ENCODE measurements at regions not wholly inside any gene's neighbourhood (a gene's known extent, or its start where the extent isn't known, plus 50 kb on each side); places are given as distances from the start of the nearest gene placed in this dataset.
"Not testable (repeated sequence)": the region's sequence is repeated elsewhere in the genome, so short reads cannot be mapped to it uniquely, and the experiment has no call there.

DNA sequence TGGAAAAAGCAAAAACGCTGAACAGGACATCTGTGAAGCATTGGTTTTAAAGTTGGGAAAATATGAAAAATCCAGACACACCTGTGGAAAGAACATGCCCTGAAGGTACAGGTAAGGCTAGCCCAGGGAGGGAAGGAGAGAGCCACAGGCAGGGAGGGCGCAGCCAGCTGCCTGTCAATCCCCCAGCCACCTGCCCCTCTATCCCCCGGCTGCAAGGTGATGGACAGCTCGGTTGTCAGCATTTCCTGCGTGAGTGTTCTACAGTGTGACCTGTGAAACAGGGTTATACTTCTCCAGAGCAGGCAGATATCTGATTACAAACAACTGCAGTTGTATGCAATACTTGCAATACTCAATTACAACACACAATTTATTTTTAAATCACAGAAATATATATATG is 358.1 kb downstream of the SMOC2 start:
- DNase-seq, result no peak

DNA sequence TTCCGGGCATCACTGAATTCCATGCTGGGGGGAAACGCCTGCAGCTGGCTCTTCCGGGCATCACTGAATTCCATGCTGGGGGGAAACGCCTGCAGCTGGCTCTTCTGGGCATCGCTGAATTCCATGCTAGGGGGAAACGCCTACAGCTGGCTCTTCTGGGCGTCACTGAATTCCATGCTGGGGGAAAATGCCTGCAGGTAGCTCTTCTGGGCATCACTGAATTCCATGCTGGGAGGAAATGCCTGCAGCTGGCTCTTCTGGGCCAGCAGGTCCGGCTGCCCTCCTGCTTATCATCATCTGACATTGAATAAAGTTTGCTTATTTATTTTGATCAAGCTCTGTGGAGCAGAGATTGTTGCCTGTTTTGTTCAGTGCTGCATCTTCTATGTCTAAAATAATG is 355.1 kb downstream of the SMOC2 start:
- DNase-seq, result no peak

- DNase-seq, result not testable (repeated sequence)
Measured at GRCh38 chr6:168795611-168796010, 354.6 kb downstream of the SMOC2 start.

GRCh38 chr6:168794491-168794890 is 353.5 kb downstream of the SMOC2 start:
- no peak for DNase-seq

- DNase-seq, result no peak
Measured at GRCh38 chr6:168793649-168794048, 352.7 kb downstream of the SMOC2 start.

- no peak for DNase-seq
Measured at GRCh38 chr6:168791917-168792316, 350.9 kb downstream of the SMOC2 start.

DNA sequence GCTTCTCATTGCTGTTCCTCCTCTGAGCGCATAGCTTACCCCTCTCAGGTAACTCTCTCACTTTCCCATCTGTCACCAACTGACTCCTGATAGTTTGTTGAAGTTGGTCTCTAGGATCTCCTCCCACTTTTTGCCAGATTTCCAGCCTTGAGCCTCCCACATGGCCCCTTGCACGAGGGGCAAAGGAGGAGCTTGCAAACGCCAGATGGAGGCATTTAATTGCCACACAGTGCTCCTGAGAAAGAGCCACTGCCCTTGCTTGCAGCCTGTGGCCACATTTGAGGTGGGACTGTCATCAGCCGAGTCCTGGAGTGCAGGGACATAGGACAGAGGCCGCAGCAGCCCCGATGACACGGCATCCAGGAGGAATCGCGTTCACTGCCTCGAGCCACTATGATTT is 348.7 kb downstream of the SMOC2 start:
- no peak for DNase-seq

DNA sequence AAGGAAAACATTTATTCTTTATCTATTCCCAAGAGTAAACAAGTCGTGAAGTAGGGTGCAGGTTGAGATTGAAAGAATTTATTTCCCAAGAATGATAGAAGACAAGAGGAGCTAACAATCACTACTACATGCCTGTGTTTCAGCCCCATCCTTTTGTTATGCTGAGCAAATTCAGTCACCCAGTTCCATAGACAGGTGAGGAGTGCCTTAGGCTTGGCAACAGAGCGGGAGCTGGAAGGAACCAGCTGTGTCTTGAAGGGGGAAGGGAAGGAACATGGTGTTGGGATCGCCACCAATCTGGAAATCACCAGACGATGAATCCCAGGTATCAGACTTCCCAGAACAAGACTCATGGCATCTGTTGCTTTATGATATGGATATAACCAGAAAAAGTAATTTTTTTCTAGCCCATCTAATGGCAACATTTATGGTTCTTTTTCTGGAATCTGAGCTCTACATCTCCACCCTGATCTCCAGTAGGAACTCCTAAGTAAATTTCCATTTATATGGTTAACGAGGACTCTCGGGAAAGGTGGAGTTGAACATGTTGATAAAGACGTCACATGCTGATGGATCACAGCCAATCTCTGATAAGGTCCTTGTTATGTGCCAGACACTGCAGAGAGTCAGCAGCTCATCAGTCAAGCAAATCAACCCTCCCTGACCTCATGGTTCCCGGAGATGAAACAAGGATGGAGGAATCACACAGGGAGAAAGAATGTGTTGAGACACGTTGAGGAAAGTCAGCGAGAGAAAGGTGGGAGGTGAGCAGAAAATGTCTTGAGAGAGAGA is 344.9 kb downstream of the SMOC2 start:
- no peak for DNase-seq

DNA sequence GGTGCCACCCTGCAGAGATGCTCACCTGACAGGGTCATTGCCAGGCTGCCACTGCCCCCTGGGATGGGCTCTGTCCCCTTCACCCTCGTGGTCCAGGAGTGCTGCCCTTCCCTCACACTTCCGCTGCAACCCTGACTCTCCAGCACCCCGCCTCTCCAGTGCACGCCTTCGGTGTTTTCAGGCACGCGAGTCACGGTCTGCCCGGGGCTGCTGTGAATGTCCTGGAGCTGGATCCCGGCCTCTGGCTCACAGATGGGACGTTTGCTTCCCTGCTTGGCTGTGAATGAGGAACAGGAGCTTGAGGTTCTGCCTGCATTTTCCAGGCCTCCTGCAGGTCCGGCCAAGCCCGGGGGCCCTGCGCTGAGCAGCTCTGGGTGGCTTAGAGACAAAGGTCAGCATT is 343.4 kb downstream of the SMOC2 start:
- no peak for DNase-seq

DNA sequence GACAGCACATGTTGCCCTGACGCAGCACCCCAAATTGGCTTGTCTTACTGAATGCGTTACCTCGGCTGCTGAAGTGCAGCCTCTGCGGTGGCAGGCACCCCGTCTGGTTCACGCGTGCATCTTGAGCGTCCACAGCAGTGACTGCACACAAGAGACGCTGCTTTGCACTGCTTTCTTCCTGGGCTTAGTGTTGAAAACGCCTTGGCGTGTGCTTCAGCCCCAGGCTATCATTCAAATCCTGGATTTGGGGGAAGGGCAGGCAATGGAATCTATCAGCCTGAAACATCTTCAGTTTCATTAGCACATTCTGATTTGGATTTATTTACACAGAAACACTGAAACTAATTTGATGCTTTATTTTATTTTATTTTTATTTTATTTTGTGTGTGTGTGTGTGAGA is 342.7 kb downstream of the SMOC2 start:
- no peak for DNase-seq

GRCh38 chr6:168782187-168782751 is 341.3 kb downstream of the SMOC2 start:
- DNase-seq, result no peak

- DNase-seq, result no peak
Measured at GRCh38 chr6:168778201-168778600, 337.2 kb downstream of the SMOC2 start.

DNA sequence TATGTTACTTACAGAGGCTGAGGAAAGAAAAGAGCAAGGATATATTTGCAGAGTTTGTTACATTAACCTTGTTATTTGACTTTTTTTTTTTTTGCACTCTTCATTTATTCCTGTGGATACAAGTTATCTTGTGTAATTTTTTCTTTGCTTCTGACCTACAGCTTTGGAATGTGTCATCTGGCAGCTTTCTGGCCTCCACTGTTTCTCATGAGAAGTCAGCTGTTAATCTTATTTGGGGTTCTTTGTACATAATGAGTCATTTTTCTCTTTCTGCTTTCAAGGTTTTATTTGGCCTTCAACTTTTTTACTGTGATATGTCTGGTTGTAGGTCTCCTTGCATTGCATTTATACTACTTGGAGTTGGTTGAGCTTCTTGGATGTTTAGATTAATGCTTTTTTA is 333.4 kb downstream of the SMOC2 start:
- no peak for DNase-seq

DNA sequence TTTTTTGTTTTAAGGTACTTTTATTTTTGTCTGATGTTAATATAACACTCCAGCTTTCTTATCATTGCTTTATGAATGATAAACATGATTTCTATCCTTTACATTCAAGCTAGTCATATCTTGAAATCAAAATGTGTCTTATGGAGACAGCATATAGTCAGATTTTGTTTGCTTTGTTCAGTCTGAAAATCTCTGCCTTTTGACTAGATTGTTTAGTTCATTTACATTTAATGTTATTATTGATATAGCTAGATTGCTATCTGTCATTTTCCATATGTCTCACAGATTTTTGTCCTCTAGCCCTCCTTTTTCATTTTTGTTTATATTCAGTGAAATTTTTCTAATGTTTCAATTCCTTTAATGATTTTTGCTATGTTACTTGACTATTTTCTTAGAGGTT is 332.8 kb downstream of the SMOC2 start:
- DNase-seq, result no peak

- DNase-seq, result no peak
Measured at GRCh38 chr6:168765752-168766151, 324.8 kb downstream of the SMOC2 start.

GRCh38 chr6:168756009-168756634 is 315.1 kb downstream of the SMOC2 start:
- DNase-seq, result no peak

DNA sequence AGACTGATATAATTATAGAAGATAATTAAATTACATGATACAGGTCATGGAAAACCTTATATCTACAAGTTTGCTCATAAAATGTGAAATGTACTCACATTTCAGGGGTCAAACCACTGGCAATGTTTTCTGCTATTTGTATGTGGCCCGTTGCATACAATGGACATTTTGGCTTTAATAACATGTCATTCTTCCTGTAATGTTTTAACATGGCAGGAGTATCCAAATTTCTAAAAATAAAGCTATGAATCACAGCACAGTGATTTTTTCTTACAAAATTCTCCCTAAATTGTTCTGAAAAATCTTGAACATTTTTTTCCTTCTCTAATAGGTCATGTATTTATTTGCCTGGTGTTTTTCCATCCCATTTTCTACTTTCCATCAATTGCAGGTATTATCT is 305.7 kb downstream of the SMOC2 start:
- DNase-seq, result no peak

- DNase-seq, result no peak
Measured at GRCh38 chr6:168746013-168746412, 305.0 kb downstream of the SMOC2 start.

DNA sequence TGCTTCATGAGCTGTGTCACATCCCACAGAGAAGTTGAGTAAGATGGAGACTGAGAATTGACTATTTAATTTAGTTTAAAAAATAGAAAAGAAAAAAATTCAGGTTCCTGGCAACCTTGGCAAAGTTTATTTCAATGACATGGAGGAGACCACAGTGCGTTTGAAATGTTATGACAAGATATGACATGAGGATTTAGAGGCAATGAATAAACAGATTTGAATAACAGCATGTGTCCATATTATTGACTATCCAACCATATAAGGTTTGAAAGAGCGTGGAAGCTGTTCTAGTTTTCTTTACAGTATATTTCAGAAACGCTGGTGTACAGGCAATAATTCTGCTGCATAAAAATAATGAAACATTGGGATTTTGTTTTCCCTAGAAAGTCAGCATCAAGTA is 303.9 kb downstream of the SMOC2 start:
- no peak for DNase-seq

- DNase-seq, result no peak
Measured at GRCh38 chr6:168741942-168742782, 301.2 kb downstream of the SMOC2 start.

DNA sequence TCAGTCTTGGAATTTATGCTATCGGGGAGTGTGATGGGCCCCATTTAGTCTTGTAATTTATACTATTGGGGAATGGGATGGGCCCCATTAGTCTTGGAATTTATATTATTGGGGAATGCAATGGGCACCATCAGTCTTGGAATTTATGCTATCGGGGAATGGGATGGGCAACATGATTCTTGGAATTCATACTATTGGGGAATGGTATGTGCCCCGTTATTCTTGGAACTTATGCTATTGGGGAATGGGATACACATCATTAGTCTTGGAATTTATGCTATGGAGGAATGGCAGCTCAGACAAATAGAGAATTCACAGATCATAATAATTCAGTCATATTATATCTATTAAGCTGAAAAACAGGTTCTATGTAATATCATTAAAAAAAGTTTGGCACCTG is 300.3 kb downstream of the SMOC2 start:
- no peak for DNase-seq

- DNase-seq, result no peak
Measured at GRCh38 chr6:168739381-168739780, 298.4 kb downstream of the SMOC2 start.

DNA sequence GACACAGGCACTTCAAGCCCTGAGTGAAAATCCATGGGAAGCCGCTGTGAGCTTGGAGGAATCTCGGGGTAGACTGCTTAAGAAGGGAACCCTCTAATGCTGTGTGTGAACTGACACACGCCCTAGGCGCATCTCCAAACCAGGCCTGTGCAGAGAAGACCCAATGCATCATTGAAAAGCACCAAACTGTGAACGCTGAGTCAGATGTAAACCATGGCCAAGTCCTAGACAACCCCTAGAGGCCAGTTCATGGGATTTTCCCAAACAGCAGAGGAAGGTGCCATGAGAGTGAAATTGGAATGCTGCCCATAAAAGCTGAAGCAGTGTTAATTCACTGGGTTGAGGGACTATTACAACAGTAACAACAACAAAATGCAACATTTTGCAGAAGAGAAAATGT is 296.5 kb downstream of the SMOC2 start:
- DNase-seq, result no peak

DNA sequence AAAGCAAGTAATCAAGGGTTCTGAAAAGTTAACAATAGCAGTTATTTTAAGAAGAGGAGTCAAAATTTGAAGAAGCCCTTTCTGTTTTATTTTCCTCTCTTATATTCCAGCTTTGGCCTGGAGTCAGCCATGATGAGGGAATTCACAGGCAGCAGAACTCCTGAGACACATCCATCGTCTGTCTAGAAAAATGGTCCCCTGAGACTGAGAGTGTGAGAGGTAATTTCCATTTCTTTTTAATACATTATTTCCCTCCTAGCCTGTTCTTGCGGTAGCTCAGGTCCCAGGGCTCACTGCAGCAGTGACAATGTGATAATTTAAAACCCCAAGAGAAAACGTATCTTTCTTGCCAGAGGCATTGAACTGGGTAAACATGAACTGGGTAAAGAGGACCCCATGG is 296.0 kb downstream of the SMOC2 start:
- DNase-seq, result no peak
